Stimulated activated memory B cell treated with anti-CD40 and anti-IgM and Interleukin-4, amounts not matched to agents 10 μg/mL and 1 μg/mL and 100 μg/mL, for 72 hours (primary cell): ENCODE measurements at regions not wholly inside any gene's neighbourhood (a gene's known extent, or its start where the extent isn't known, plus 50 kb on each side); places are given as distances from the start of the nearest gene placed in this dataset.
A peak's percentile ranks its signal among the peaks of the same experiment; 100 is the strongest.
"Not testable (repeated sequence)": the region's sequence is repeated elsewhere in the genome, so short reads cannot be mapped to it uniquely, and the experiment has no call there.

Source experiments
- ATAC-seq: fragments of 150-1000 bp; cut with Tn5 transposase; 2 replicates; pipeline ENCODE4 v1.10.0; 2021
- H3K27ac Mint-ChIP-seq: one replicate; pipeline ENCODE4 v1.8.0; 2022; ENCODE audit warnings: mild to moderate bottlenecking, mixed read lengths
- H3K27me3 Mint-ChIP-seq: one replicate; pipeline ENCODE4 v1.8.0; 2022; ENCODE audit warnings: mixed read lengths
- H3K36me3 Mint-ChIP-seq: one replicate; pipeline ENCODE4 v1.8.0; 2022; ENCODE audit warnings: mixed read lengths
- H3K4me1 Mint-ChIP-seq: one replicate; pipeline ENCODE4 v1.8.0; 2022; ENCODE audit warnings: mixed read lengths
- H3K4me3 Mint-ChIP-seq: one replicate; pipeline ENCODE4 v1.8.0; 2022; ENCODE audit warnings: mild to moderate bottlenecking, moderate library complexity, mixed read lengths
- H3K9me3 Mint-ChIP-seq: one replicate; pipeline ENCODE4 v1.8.0; 2022; ENCODE audit warnings: mixed read lengths

DNA sequence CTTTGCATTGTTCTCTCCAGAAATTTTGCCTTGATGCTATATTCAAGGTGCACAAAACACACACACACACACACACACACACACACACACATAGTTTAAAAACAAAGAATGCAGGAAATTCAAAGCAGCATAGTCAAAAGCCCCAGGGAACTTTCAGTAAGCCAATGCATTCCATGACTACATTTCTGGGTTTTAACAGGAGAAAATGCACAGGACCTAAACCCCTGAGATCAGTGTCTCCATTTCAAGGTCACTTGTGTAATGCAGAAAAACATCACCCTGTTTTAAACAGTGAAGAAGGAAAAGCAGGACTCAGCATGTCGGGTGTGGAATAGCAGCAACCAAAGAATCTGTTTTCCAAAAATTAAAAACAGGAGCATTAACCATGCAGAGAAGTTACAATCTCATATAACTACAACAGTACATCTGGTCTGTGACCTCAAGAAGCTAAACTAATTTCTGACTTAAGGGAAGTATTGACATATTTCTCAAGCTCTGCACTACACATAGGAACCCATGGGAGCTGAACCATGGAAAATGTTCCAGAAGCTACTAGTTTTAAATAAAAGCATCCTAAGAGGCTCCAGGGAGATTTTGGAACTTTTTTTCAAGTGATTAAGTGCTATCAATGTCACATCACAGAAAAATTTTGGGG is 296.7 kb downstream of the HINT1 start:
- Mint-ChIP-seq H3K9me3 (peaks cover 8% of the 10 kb centered on the region), H3K27ac (no peak overlapping the region), H3K36me3 (peaks cover 5% of the 10 kb centered on the region), H3K4me1 (peaks cover 6% of the 10 kb centered on the region), H3K4me3 (no peak overlapping the region), H3K27me3 (peaks cover 23% of the 10 kb centered on the region)
- ATAC-seq = no peak

GRCh38 chr5:130845049-130845765 is 319.8 kb downstream of the HINT1 start:
- no peak overlapping the region for H3K27ac Mint-ChIP-seq
- H3K4me1 Mint-ChIP-seq = no peaks in the 10 kb centered on the region
- no peak for ATAC-seq

DNA sequence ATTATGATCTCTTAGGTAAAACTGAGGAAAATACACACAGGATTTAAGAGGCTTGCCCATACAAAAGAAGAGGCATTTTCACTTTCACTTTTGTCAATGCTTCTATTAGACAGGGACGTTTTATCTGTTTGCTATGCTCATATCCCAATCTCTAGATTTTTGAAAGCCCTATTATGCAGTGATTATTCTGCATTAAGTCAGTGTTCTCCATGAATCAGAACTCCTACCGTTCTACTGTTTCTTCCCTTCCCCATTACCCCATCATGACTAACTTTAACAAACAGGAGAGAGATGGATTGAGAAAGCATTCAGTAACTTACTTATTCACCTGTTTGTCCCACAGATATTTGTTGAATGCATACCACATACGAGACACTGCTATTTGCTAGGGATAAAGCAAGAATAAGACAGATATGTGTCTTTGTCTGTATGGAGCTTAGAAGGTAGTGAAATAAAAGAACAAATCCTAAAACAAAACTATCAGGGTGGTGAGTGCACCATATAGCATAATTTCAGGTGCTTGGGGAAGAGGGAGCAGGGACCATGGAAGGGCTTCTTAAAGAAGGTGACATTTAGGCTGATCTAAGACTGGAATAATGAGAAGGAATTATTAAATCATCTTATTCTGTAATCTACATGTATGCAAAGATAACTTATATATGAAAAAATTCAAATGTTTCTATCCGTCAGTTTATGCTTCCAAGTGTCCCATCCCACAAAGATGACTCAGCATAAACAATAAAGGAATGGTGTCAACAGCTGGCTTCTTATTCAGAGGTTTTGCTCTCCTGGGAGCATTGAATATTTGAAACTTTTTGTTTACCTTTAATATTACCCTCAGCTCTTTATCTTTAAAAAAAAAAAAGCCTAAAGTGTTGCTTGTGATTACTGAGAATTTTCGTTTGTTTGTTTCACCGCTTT is 328.1 kb downstream of the HINT1 start:
- H3K4me3 Mint-ChIP-seq = peak overlapping the region; percentile 74
- no peaks in the 10 kb centered on the region for H3K36me3 Mint-ChIP-seq
- peak overlapping the region; percentile 62 for H3K27ac Mint-ChIP-seq
- H3K9me3 Mint-ChIP-seq = peaks cover 3% of the 10 kb centered on the region
- peaks cover 11% of the 10 kb centered on the region for H3K4me1 Mint-ChIP-seq
- no peak for ATAC-seq
- peaks cover 14% of the 10 kb centered on the region for H3K27me3 Mint-ChIP-seq

More at GRCh38 chr5:130845049-130845765, 319.8 kb downstream of the HINT1 start:
- H3K27me3 Mint-ChIP-seq = peaks cover 36% of the 10 kb centered on the region
- no peak overlapping the region for H3K4me3 Mint-ChIP-seq
- peaks cover 13% of the 10 kb centered on the region for H3K9me3 Mint-ChIP-seq
- peaks cover 11% of the 10 kb centered on the region for H3K36me3 Mint-ChIP-seq

- not testable (repeated sequence) for H3K4me3 Mint-ChIP-seq, H3K9me3 Mint-ChIP-seq, H3K4me1 Mint-ChIP-seq, ATAC-seq, H3K27ac Mint-ChIP-seq, H3K36me3 Mint-ChIP-seq, H3K27me3 Mint-ChIP-seq
Observed at GRCh38 chr5:130817598-130818384, 347.3 kb downstream of the HINT1 start.

GRCh38 chr5:130815246-130815645 is 349.8 kb downstream of the HINT1 start:
- ATAC-seq = no peak
- H3K4me1 Mint-ChIP-seq = no peaks in the 10 kb centered on the region
- no peak overlapping the region for H3K27ac Mint-ChIP-seq
- no peaks in the 10 kb centered on the region for H3K36me3 Mint-ChIP-seq
- H3K4me3 Mint-ChIP-seq = no peak overlapping the region
- no peaks in the 10 kb centered on the region for H3K27me3 Mint-ChIP-seq
- H3K9me3 Mint-ChIP-seq = no peaks in the 10 kb centered on the region

- Mint-ChIP-seq H3K36me3 (no peaks in the 10 kb centered on the region), H3K9me3 (no peaks in the 10 kb centered on the region), H3K4me1 (no peaks in the 10 kb centered on the region), H3K27me3 (no peaks in the 10 kb centered on the region), H3K27ac (no peak overlapping the region), H3K4me3 (no peak overlapping the region)
- ATAC-seq = no peak
Observed at GRCh38 chr5:130808691-130809090, 356.4 kb downstream of the HINT1 start.

- no peak for ATAC-seq
- Mint-ChIP-seq H3K9me3 (peaks cover 6% of the 10 kb centered on the region), H3K4me1 (no peaks in the 10 kb centered on the region), H3K4me3 (no peak overlapping the region), H3K36me3 (no peaks in the 10 kb centered on the region), H3K27me3 (no peaks in the 10 kb centered on the region), H3K27ac (no peak overlapping the region)
Observed at GRCh38 chr5:130805648-130806047, 359.4 kb downstream of the HINT1 start.

- Mint-ChIP-seq H3K27me3 (no peaks in the 10 kb centered on the region), H3K9me3 (peaks cover 6% of the 10 kb centered on the region), H3K36me3 (no peaks in the 10 kb centered on the region), H3K4me1 (no peaks in the 10 kb centered on the region), H3K4me3 (no peak overlapping the region), H3K27ac (no peak overlapping the region)
- ATAC-seq = no peak
Observed at GRCh38 chr5:130805036-130805435, 360.0 kb downstream of the HINT1 start.

DNA sequence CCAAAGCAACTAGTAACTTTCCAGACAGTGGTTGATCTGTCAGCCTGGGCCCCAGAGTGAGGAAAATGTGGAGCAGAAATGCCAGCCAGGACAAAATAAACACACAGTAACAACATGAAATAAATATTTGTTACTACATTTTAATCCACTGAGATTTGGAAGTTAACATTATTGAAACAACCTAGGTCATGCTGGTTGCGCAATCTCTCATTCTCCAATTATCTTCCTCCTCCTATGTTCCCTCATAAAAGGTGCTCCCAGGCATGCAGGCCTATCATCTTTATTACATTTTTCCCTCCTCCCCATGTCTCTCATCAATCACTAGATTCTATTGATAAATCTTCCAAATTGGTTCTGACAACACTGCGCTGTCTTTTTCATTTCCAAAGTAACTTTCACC is 363.1 kb downstream of the HINT1 start:
- H3K27me3 Mint-ChIP-seq = no peaks in the 10 kb centered on the region
- ATAC-seq = no peak
- H3K4me1 Mint-ChIP-seq = no peaks in the 10 kb centered on the region
- no peaks in the 10 kb centered on the region for H3K36me3 Mint-ChIP-seq
- no peak overlapping the region for H3K4me3 Mint-ChIP-seq
- peaks cover 14% of the 10 kb centered on the region for H3K9me3 Mint-ChIP-seq
- H3K27ac Mint-ChIP-seq = no peak overlapping the region

GRCh38 chr5:130799015-130799414 is 366.0 kb downstream of the HINT1 start:
- no peaks in the 10 kb centered on the region for H3K4me1 Mint-ChIP-seq
- H3K9me3 Mint-ChIP-seq = peaks cover 14% of the 10 kb centered on the region
- no peak for ATAC-seq
- no peak overlapping the region for H3K27ac Mint-ChIP-seq
- H3K27me3 Mint-ChIP-seq = no peaks in the 10 kb centered on the region
- no peaks in the 10 kb centered on the region for H3K36me3 Mint-ChIP-seq
- H3K4me3 Mint-ChIP-seq = no peak overlapping the region

DNA sequence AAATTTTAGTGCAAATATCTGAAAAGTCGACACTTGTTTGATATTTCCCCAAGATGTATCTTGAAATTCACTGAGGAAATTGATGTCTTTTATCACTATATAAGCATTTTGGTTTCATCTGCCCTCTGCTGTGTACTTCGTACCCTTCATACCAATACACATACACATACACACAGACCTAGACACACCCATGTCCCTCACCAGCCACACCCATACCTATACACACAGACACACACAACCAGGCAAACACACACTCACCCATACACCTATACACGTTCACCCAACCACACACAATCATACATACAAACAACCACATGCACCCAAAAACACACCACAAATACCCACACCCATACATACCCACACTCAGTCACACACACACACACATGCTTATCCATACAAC is 367.8 kb downstream of the HINT1 start:
- no peak overlapping the region for H3K4me3 Mint-ChIP-seq

GRCh38 chr5:130796902-130797301 is 368.2 kb downstream of the HINT1 start:
- H3K4me1 Mint-ChIP-seq = no peaks in the 10 kb centered on the region
- H3K27ac Mint-ChIP-seq = no peak overlapping the region
- H3K36me3 Mint-ChIP-seq = no peaks in the 10 kb centered on the region
- peaks cover 11% of the 10 kb centered on the region for H3K9me3 Mint-ChIP-seq
- no peaks in the 10 kb centered on the region for H3K27me3 Mint-ChIP-seq
- no peak for ATAC-seq
- H3K4me3 Mint-ChIP-seq = no peak overlapping the region

More for the DNA sequence above, 367.8 kb downstream of the HINT1 start:
- H3K27ac Mint-ChIP-seq = no peak overlapping the region
- H3K4me1 Mint-ChIP-seq = no peaks in the 10 kb centered on the region
- no peaks in the 10 kb centered on the region for H3K27me3 Mint-ChIP-seq
- H3K9me3 Mint-ChIP-seq = peaks cover 14% of the 10 kb centered on the region
- H3K36me3 Mint-ChIP-seq = no peaks in the 10 kb centered on the region
- ATAC-seq = no peak

- no peak overlapping the region for H3K27ac Mint-ChIP-seq
- peaks cover 9% of the 10 kb centered on the region for H3K9me3 Mint-ChIP-seq
- H3K4me1 Mint-ChIP-seq = no peaks in the 10 kb centered on the region
- no peaks in the 10 kb centered on the region for H3K27me3 Mint-ChIP-seq
- ATAC-seq = no peak
- no peak overlapping the region for H3K4me3 Mint-ChIP-seq
- no peaks in the 10 kb centered on the region for H3K36me3 Mint-ChIP-seq
Observed at GRCh38 chr5:130796032-130796431, 369.0 kb downstream of the HINT1 start.

DNA sequence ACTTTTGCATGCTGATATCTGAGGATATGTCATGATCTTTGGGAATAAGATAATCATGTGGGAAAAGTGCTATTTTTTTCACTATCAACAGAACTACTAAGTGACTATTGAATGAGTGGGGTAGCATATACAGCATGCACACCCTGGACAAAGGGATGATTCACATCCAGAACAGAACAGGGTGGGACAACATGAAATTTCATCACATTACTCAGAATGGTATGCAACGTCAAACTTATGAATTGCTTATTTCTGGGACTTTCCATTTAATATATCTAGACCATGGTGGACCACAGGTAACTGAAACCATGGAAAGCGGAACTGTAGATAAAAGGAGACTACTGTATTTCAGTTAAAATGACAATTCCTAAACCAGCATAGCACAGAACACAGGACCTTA is 370.0 kb downstream of the HINT1 start:
- H3K27ac Mint-ChIP-seq = no peak overlapping the region
- no peak for ATAC-seq
- H3K36me3 Mint-ChIP-seq = no peaks in the 10 kb centered on the region
- H3K4me3 Mint-ChIP-seq = no peak overlapping the region
- peaks cover 9% of the 10 kb centered on the region for H3K9me3 Mint-ChIP-seq
- H3K4me1 Mint-ChIP-seq = no peaks in the 10 kb centered on the region
- H3K27me3 Mint-ChIP-seq = no peaks in the 10 kb centered on the region

GRCh38 chr5:130777794-130778193 is 387.3 kb downstream of the HINT1 start:
- peaks cover 19% of the 10 kb centered on the region for H3K27me3 Mint-ChIP-seq
- no peak overlapping the region for H3K27ac Mint-ChIP-seq
- no peaks in the 10 kb centered on the region for H3K36me3 Mint-ChIP-seq
- H3K9me3 Mint-ChIP-seq = no peaks in the 10 kb centered on the region
- no peaks in the 10 kb centered on the region for H3K4me1 Mint-ChIP-seq
- ATAC-seq = no peak
- no peak overlapping the region for H3K4me3 Mint-ChIP-seq
